ENCODE measurements at regions not wholly inside any gene's neighbourhood (a gene's known extent, or its start where the extent isn't known, plus 50 kb on each side); places are given as distances from the start of the nearest gene placed in this dataset.
"Not testable (repeated sequence)": the region's sequence is repeated elsewhere in the genome, so short reads cannot be mapped to it uniquely, and the experiment has no call there.

GRCh38 chrX:125444659-125445058 lies 125.0 kb downstream of the TEX13C start:
- no peak for ATAC-seq
- H3K36me3 Mint-ChIP-seq = no peaks in the 10 kb centered on the region
- no peak for DNase-seq (ENCODE audit: low spot score in 2 of 2)
- H3K27ac Mint-ChIP-seq = no peak overlapping the region
- peaks cover 6 to 9% of the 10 kb centered on the region in 2 donors for H3K9me3 Mint-ChIP-seq

- DNase-seq (ENCODE audit: low spot score in 2 of 2) (no peak), ATAC-seq (no peak)
- Mint-ChIP-seq H3K36me3 (no peaks in the 10 kb centered on the region), H3K9me3 (no peaks in the 10 kb centered on the region), H3K27ac (no peak overlapping the region)
Measured at GRCh38 chrX:125475482-125475881, 155.8 kb downstream of the TEX13C start.

GRCh38 chrX:125492439-125492838 lies 172.8 kb downstream of the TEX13C start:
- no peaks in the 10 kb centered on the region for H3K36me3 Mint-ChIP-seq

GRCh38 chrX:125493004-125493403 lies 173.3 kb downstream of the TEX13C start:
- H3K36me3 Mint-ChIP-seq; H3K27ac Mint-ChIP-seq; ATAC-seq; DNase-seq (ENCODE audit: low spot score in 2 of 2); H3K9me3 Mint-ChIP-seq: not testable (repeated sequence)

More at GRCh38 chrX:125492439-125492838, 172.8 kb downstream of the TEX13C start:
- no peak for DNase-seq (ENCODE audit: low spot score in 2 of 2)
- Mint-ChIP-seq H3K27ac (no peak overlapping the region), H3K9me3 (no peaks in the 10 kb centered on the region)
- no peak for ATAC-seq

- H3K27ac Mint-ChIP-seq = no peak overlapping the region
- ATAC-seq (no peak), DNase-seq (ENCODE audit: low spot score in 2 of 2) (no peak)
- no peaks in the 10 kb centered on the region for H3K36me3 Mint-ChIP-seq
- peaks cover 0 to 3% of the 10 kb centered on the region in 2 donors for H3K9me3 Mint-ChIP-seq
Measured at GRCh38 chrX:125497667-125498066, 178.0 kb downstream of the TEX13C start.

GRCh38 chrX:125503769-125504168 lies 184.1 kb downstream of the TEX13C start:
- no peak overlapping the region for H3K27ac Mint-ChIP-seq
- no peaks in the 10 kb centered on the region for H3K36me3 Mint-ChIP-seq
- DNase-seq (ENCODE audit: low spot score in 2 of 2) (no peak), ATAC-seq (no peak)
- peaks cover 3% of the 10 kb centered on the region in 2 donors for H3K9me3 Mint-ChIP-seq

- H3K36me3 Mint-ChIP-seq = no peaks in the 10 kb centered on the region
- DNase-seq (ENCODE audit: low spot score in 2 of 2) = no peak
- no peak for ATAC-seq
- peaks cover 3% of the 10 kb centered on the region in 2 donors for H3K9me3 Mint-ChIP-seq
- H3K27ac Mint-ChIP-seq = no peak overlapping the region
Measured at GRCh38 chrX:125505207-125505606, 185.5 kb downstream of the TEX13C start.

GRCh38 chrX:125507119-125507518 lies 187.4 kb downstream of the TEX13C start:
- H3K9me3 Mint-ChIP-seq = peaks cover 3% of the 10 kb centered on the region in 2 donors
- no peaks in the 10 kb centered on the region for H3K36me3 Mint-ChIP-seq
- DNase-seq (ENCODE audit: low spot score in 2 of 2) = no peak
- H3K27ac Mint-ChIP-seq = no peak overlapping the region
- ATAC-seq = no peak

GRCh38 chrX:125520029-125520428 lies 200.4 kb downstream of the TEX13C start:
- ATAC-seq (no peak), DNase-seq (ENCODE audit: low spot score in 2 of 2) (no peak)
- Mint-ChIP-seq H3K36me3 (no peaks in the 10 kb centered on the region), H3K9me3 (no peaks in the 10 kb centered on the region), H3K27ac (no peak overlapping the region)

- Mint-ChIP-seq H3K36me3 (no peaks in the 10 kb centered on the region), H3K27ac (no peak overlapping the region), H3K9me3 (no peaks in the 10 kb centered on the region)
- no peak for ATAC-seq
- DNase-seq (ENCODE audit: low spot score in 2 of 2) = no peak
Measured at GRCh38 chrX:125522752-125523151, 203.1 kb downstream of the TEX13C start.

- Mint-ChIP-seq H3K27ac (no peak overlapping the region), H3K9me3 (peaks cover 0 to 4% of the 10 kb centered on the region in 2 donors), H3K36me3 (no peaks in the 10 kb centered on the region)
- DNase-seq (ENCODE audit: low spot score in 2 of 2) (no peak), ATAC-seq (no peak)
Measured at GRCh38 chrX:125532411-125533089, 212.9 kb downstream of the TEX13C start.

GRCh38 chrX:125533352-125533751 lies 213.7 kb downstream of the TEX13C start:
- no peaks in the 10 kb centered on the region for H3K36me3 Mint-ChIP-seq
- DNase-seq (ENCODE audit: low spot score in 2 of 2) (no peak), ATAC-seq (no peak)
- no peak overlapping the region for H3K27ac Mint-ChIP-seq
- peaks cover 0 to 4% of the 10 kb centered on the region in 2 donors for H3K9me3 Mint-ChIP-seq

- no peaks in the 10 kb centered on the region for H3K9me3 Mint-ChIP-seq
- H3K36me3 Mint-ChIP-seq = no peaks in the 10 kb centered on the region
- H3K27ac Mint-ChIP-seq = no peak overlapping the region
- no peak for ATAC-seq
- DNase-seq (ENCODE audit: low spot score in 2 of 2) = no peak
Measured at GRCh38 chrX:125544031-125544660, 224.5 kb downstream of the TEX13C start.

GRCh38 chrX:125544856-125545255 lies 225.2 kb downstream of the TEX13C start:
- ATAC-seq = no peak
- no peaks in the 10 kb centered on the region for H3K36me3 Mint-ChIP-seq
- no peak for DNase-seq (ENCODE audit: low spot score in 2 of 2)
- H3K27ac Mint-ChIP-seq = no peak overlapping the region
- no peaks in the 10 kb centered on the region for H3K9me3 Mint-ChIP-seq

- DNase-seq (ENCODE audit: low spot score in 2 of 2) = no peak
- Mint-ChIP-seq H3K9me3 (no peaks in the 10 kb centered on the region), H3K36me3 (no peaks in the 10 kb centered on the region), H3K27ac (no peak overlapping the region)
- ATAC-seq = no peak
Measured at GRCh38 chrX:125577479-125577878, 257.8 kb downstream of the TEX13C start.

- no peak overlapping the region for H3K27ac Mint-ChIP-seq
- no peak for ATAC-seq
- H3K9me3 Mint-ChIP-seq = peaks cover 0 to 3% of the 10 kb centered on the region in 2 donors
- no peaks in the 10 kb centered on the region for H3K36me3 Mint-ChIP-seq
- DNase-seq (ENCODE audit: low spot score in 2 of 2) = no peak
Measured at GRCh38 chrX:125604448-125604847, 284.8 kb downstream of the TEX13C start.

GRCh38 chrX:125605145-125605544 lies 285.5 kb downstream of the TEX13C start:
- DNase-seq (ENCODE audit: low spot score in 2 of 2) (no peak), ATAC-seq (no peak)
- Mint-ChIP-seq H3K36me3 (no peaks in the 10 kb centered on the region), H3K27ac (no peak overlapping the region), H3K9me3 (no peaks in the 10 kb centered on the region)

Data from activated naive CD4-positive, alpha-beta T cell treated with anti-CD3 and anti-CD28 coated beads, Interleukin-2, amount 50 U/mL, for 72 hours (primary cell).